Eye (tissue), 1 donor: ENCODE measurements at regions not wholly inside any gene's neighbourhood (a gene's known extent, or its start where the extent isn't known, plus 50 kb on each side); places are given as distances from the start of the nearest gene placed in this dataset.
"Not testable (repeated sequence)": the region's sequence is repeated elsewhere in the genome, so short reads cannot be mapped to it uniquely, and the experiment has no call there.

Experiments
- DNase-seq: peaks from one replicate; pipeline ENCODE4 v3.0.0-alpha.2; 2015

GRCh38 chr3:70466096-70466495 lies 153.7 kb upstream of the MDFIC2 start:
- DNase-seq = peak; percentile 16

- peak; percentile 16 for DNase-seq
Observed at GRCh38 chr3:70464876-70465275, 152.4 kb upstream of the MDFIC2 start.

- peak; percentile 30 for DNase-seq
Observed at GRCh38 chr3:70464465-70464864, 152.0 kb upstream of the MDFIC2 start.

- not testable (repeated sequence) for DNase-seq
Observed at GRCh38 chr3:70450220-70450619, 137.8 kb upstream of the MDFIC2 start.

GRCh38 chr3:70435422-70435821 lies 123.0 kb upstream of the MDFIC2 start:
- DNase-seq = not testable (repeated sequence)

- DNase-seq = no peak
Observed at GRCh38 chr3:70433091-70433490, 120.7 kb upstream of the MDFIC2 start.

- DNase-seq = no peak
Observed at GRCh38 chr3:70431911-70432310, 119.5 kb upstream of the MDFIC2 start.

- DNase-seq = peak; percentile 90
Observed at GRCh38 chr3:70426071-70426470, 113.6 kb upstream of the MDFIC2 start.

GRCh38 chr3:70421506-70421905 lies 109.1 kb upstream of the MDFIC2 start:
- DNase-seq = no peak

GRCh38 chr3:70409018-70409417 lies 96.6 kb upstream of the MDFIC2 start:
- no peak for DNase-seq

- no peak for DNase-seq
Observed at GRCh38 chr3:70400194-70400593, 87.8 kb upstream of the MDFIC2 start.

- DNase-seq = no peak
Observed at GRCh38 chr3:70393881-70394612, 81.6 kb upstream of the MDFIC2 start.

- DNase-seq = no peak
Observed at GRCh38 chr3:70392227-70392626, 79.8 kb upstream of the MDFIC2 start.

- DNase-seq = no peak
Observed at GRCh38 chr3:70387889-70388288, 75.5 kb upstream of the MDFIC2 start.

- no peak for DNase-seq
Observed at GRCh38 chr3:70386846-70387245, 74.4 kb upstream of the MDFIC2 start.

- DNase-seq = no peak
Observed at GRCh38 chr3:70386043-70386442, 73.6 kb upstream of the MDFIC2 start.

GRCh38 chr3:70383360-70383831 lies 71.0 kb upstream of the MDFIC2 start:
- DNase-seq = peak; percentile 17

- no peak for DNase-seq
Observed at GRCh38 chr3:70374179-70374578, 61.7 kb upstream of the MDFIC2 start.
